Immature natural killer cell (primary cell): ENCODE measurements at regions not wholly inside any gene's neighbourhood (a gene's known extent, or its start where the extent isn't known, plus 50 kb on each side); places are given as distances from the start of the nearest gene placed in this dataset.

Source experiments
- DNase-seq, 3 donors: peaks; one replicate each; pipeline ENCODE4 v3.0.0; 2022; ENCODE audit warnings: mixed read lengths in 1 of 3
- H3K27ac Mint-ChIP-seq, 6 donors: one replicate each; pipeline ENCODE4 v1.8.0; 2020; ENCODE audit warnings: mixed read lengths in 6 of 6, mild to moderate bottlenecking in 5 of 6, inconsistent platforms in 4 of 6, moderate library complexity in 3 of 6
- H3K27me3 Mint-ChIP-seq, 3 donors: one replicate each; pipeline ENCODE4 v1.8.0; 2020 to 2021; ENCODE audit warnings: low read depth in 3 of 3, mild to moderate bottlenecking in 3 of 3, mixed read lengths in 3 of 3, moderate library complexity in 3 of 3, inconsistent platforms in 1 of 3
- H3K36me3 Mint-ChIP-seq, 3 donors: one replicate each; pipeline ENCODE4 v1.8.0; 2020; ENCODE audit warnings: mixed read lengths in 3 of 3, inconsistent platforms in 2 of 3, mild to moderate bottlenecking in 2 of 3
- H3K4me1 Mint-ChIP-seq, 2 donors: one replicate each; pipeline ENCODE4 v1.8.0; 2020; ENCODE audit warnings: inconsistent platforms in 2 of 2, mild to moderate bottlenecking in 2 of 2, mixed read lengths in 2 of 2, moderate library complexity in 1 of 2
- H3K4me3 Mint-ChIP-seq, 5 donors: one replicate each; pipeline ENCODE4 v1.8.0; 2020; ENCODE audit warnings: mild to moderate bottlenecking in 5 of 5, mixed read lengths in 5 of 5, inconsistent platforms in 3 of 5, moderate library complexity in 3 of 5
- H3K9me3 Mint-ChIP-seq, 6 donors: one replicate each; pipeline ENCODE4 v1.8.0; 2020; ENCODE audit warnings: mild to moderate bottlenecking in 6 of 6, mixed read lengths in 6 of 6, inconsistent platforms in 4 of 6, moderate library complexity in 3 of 6

DNA sequence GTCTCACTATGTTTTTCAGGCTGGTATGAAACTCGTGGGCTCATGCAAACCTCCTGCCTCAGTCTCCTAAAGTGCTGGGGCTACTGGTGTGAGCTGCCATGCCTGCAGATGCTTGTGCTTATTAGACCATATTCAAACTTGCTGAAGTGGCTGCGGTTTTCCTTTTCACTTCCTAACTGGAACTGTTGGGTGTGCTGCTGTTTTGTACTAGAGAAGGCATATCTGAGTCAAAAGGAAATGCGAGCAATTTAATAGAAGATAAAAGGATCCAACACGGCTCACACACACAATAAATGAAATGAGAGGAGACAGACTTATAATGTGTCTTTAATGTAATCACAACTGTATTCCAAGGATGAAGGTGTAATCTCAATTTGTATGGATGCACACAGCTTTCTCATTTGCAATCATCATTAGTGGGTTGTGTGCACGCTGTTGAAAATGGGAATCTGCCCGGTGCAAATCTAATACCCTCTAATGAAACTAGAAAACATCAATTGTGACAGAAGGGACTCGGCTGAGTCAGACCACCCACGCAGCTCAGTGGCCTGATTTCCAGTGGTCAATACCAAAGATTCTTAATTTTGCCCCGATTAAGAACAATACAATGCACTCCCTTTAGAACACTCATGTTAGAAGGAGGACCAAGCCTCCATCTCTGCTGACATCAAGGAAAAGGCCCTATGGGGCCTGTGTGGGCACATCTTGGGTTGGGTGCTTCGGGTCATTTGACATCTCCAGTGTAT lies 532.7 kb downstream of the TDRD15 start:
- Mint-ChIP-seq H3K27ac (no peak overlapping the region), H3K27me3 (no peaks in the 10 kb centered on the region), H3K4me1 (no peaks in the 10 kb centered on the region), H3K9me3 (peaks cover 2 to 28% (median 17%) of the 10 kb centered on the region in 6 donors), H3K4me3 (no peak overlapping the region), H3K36me3 (no peaks in the 10 kb centered on the region)
- DNase-seq: no peak

DNA sequence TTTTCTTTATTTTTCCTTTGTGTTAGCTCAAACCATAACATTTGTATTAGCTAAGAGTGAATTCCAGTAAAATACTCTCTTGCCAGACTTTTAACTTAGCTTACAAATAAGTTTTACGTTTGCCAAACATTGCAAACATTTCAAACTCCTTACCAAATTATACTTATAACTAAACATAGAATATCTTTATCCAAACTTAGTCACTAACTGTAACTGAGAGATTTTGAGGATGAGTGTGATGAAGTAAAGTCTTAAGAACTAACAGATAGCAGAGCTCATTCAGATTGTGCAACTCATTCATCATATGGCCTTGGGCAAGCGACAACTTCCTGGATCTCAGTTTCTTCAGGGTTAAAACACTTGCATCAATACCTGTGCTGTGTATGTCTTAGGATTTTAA lies 533.7 kb downstream of the TDRD15 start:
- Mint-ChIP-seq H3K27me3 (no peaks in the 10 kb centered on the region), H3K4me3 (no peak overlapping the region), H3K4me1 (no peaks in the 10 kb centered on the region), H3K36me3 (no peaks in the 10 kb centered on the region), H3K9me3 (peaks cover 2 to 32% (median 13%) of the 10 kb centered on the region in 6 donors), H3K27ac (no peak overlapping the region)
- DNase-seq: no peak

DNA sequence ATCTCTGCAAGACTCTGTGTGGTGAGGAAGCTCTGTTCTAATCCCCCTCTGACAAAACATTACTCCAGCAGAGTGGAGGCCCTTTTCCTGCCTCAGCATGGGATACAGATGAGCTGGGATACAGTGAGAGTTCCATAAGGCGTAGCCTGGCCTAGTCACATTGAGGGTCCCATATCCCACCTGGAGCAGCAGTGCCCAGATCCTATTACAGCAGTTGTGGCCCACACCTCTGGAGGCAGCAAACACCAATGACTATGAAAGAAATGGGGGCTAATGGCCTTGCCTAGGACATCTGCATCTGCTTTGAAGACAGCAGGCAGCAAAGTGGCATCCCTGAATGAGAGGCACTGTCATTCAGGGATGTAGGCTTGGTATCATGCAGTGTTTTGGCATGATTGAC lies 534.5 kb downstream of the TDRD15 start:
- Mint-ChIP-seq H3K9me3 (peaks cover 4 to 29% (median 11%) of the 10 kb centered on the region in 6 donors), H3K4me1 (no peaks in the 10 kb centered on the region), H3K4me3 (no peak overlapping the region), H3K27ac (no peak overlapping the region), H3K27me3 (no peaks in the 10 kb centered on the region), H3K36me3 (no peaks in the 10 kb centered on the region)
- no peak for DNase-seq

DNA sequence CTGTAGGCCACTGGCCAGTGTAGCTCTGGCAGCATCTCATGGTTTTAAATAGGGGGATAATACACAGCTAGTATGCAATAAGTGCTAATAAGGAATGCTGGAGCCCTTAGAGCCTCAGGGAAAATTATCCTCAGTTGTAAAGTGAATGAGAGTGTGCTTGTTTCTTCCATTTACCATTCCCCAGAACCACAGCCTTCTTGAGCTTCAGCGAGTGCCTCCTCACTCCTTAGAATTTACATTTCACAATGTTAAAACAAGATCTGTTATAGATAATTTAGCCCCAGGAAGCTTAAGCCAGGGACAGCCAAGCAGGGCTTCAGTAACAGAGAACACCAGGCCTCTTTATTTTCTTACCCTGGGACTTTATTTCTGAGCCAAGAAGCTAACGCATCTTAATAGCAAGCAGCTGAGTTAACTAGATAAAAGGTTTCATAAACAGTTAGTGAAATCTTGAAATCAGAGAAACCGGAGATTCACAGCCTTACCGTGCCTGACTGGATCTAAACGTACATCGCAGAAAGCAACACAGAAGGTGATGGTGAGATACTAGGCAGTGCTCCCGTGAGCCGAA lies 535.2 kb downstream of the TDRD15 start:
- Mint-ChIP-seq H3K4me3 (no peak overlapping the region), H3K4me1 (no peaks in the 10 kb centered on the region), H3K9me3 (peaks cover 4 to 30% (median 12%) of the 10 kb centered on the region in 6 donors), H3K36me3 (no peaks in the 10 kb centered on the region), H3K27ac (no peak overlapping the region), H3K27me3 (no peaks in the 10 kb centered on the region)
- DNase-seq: no peak

DNA sequence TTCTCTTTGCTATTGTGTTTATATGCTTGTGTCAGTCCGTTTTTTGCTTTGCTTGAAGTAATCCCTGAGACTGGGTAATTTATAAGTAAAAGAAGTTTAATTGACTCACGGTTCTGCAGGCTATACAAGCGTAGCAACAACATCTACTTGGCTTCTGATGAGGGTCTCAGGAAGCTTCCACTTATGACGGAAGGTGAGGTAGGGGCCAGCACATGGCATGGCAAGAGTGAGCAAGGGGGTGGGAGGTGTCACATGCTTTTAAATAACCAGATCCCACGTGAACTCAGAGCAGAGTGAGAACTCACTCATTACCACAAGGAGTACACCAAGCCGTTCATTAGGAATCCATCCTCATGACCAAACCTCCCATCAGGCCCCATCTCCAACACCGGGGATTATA lies 540.3 kb downstream of the TDRD15 start:
- Mint-ChIP-seq H3K36me3 (no peaks in the 10 kb centered on the region), H3K27ac (no peak overlapping the region), H3K9me3 (peaks cover 16 to 52% (median 20%) of the 10 kb centered on the region in 6 donors), H3K4me3 (no peak overlapping the region), H3K4me1 (no peaks in the 10 kb centered on the region), H3K27me3 (peaks cover 0 to 4% (median 0%) of the 10 kb centered on the region in 3 donors)
- no peak for DNase-seq

DNA sequence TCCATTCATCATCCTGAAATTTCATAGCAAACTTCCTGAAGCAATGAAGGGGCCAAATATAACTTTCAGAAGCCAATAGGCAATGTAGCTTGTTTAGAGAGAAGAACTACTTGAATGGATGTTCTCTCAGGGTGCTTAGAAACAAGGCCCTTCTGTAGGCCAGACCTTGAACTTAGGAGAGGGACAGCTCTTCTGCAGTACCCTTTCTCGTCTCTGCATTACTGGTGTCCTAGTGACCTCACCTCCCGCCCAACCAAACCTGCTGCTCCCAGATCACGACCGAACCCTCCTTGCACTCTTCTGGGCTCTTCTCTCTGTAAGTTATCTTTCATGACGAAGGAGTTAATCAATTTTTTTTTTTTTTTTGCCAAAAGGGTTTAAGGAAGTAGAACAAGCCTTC lies 543.9 kb downstream of the TDRD15 start:
- Mint-ChIP-seq H3K9me3 (peaks cover 20 to 55% (median 25%) of the 10 kb centered on the region in 6 donors), H3K36me3 (peaks cover 0 to 3% (median 0%) of the 10 kb centered on the region in 3 donors), H3K27ac (no peak overlapping the region), H3K27me3 (peaks cover 0 to 4% (median 0%) of the 10 kb centered on the region in 3 donors), H3K4me3 (no peak overlapping the region), H3K4me1 (no peaks in the 10 kb centered on the region)
- no peak for DNase-seq

DNA sequence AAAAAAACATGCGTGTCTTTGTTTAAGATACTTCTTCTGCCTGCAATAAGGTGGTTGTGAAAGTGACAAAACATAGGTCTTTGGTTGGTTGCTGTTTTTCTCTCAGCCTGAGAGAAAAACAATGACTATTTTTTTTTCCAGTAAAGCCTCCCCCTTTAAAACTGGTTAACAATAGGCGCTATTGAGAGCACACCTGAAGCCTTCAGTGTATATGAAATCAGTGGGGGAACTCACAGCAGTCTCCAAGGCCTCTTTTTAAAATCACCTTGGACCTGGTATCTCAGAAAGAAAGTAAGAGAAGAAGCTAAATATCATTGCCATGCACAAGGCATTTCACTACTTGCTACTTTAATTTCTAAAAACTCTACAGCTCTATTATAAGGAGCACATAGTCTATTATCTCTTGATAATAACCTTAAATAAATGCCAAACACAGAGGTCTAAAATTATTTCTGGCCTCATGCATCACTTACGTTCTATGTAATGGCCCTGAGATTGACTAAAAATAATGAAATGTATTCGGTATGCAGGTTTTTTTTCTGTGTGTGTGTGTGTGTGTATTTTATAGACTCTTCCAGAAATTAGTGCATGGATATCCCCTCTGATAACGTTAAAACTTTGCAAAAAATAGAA lies 544.4 kb downstream of the TDRD15 start:
- DNase-seq: no peak
- peaks cover 0 to 4% (median 0%) of the 10 kb centered on the region in 3 donors for H3K27me3 Mint-ChIP-seq
- no peak overlapping the region for H3K27ac Mint-ChIP-seq
- H3K4me1 Mint-ChIP-seq: no peaks in the 10 kb centered on the region
- peaks cover 0 to 3% (median 0%) of the 10 kb centered on the region in 3 donors for H3K36me3 Mint-ChIP-seq
- H3K4me3 Mint-ChIP-seq: no peak overlapping the region
- H3K9me3 Mint-ChIP-seq: peaks cover 19 to 56% (median 25%) of the 10 kb centered on the region in 6 donors

DNA sequence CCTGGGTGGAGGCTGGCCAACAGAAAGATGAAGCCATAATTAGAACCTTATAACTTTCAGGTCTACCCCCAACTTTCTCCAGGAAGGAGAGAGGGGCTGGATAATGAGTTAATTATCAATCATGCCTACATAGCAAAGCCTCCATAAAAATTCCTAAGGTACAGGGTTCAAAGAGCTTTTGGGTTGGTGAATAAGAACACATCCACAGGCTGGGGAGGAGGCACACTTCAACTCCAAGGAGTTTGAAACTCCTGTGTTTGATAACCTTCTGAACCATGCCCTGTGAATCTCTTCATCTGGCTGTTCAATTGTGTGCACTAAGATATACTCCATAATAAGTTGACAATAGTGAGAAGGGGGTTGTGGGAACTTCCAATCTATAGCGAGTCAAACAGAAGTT lies 552.3 kb downstream of the TDRD15 start:
- peaks cover 15 to 66% (median 30%) of the 10 kb centered on the region in 6 donors for H3K9me3 Mint-ChIP-seq
- DNase-seq: no peak
- H3K27ac Mint-ChIP-seq: no peak overlapping the region
- no peaks in the 10 kb centered on the region for H3K4me1 Mint-ChIP-seq
- H3K4me3 Mint-ChIP-seq: no peak overlapping the region
- H3K36me3 Mint-ChIP-seq: no peaks in the 10 kb centered on the region
- H3K27me3 Mint-ChIP-seq: peaks cover 0 to 2% (median 0%) of the 10 kb centered on the region in 3 donors

DNA sequence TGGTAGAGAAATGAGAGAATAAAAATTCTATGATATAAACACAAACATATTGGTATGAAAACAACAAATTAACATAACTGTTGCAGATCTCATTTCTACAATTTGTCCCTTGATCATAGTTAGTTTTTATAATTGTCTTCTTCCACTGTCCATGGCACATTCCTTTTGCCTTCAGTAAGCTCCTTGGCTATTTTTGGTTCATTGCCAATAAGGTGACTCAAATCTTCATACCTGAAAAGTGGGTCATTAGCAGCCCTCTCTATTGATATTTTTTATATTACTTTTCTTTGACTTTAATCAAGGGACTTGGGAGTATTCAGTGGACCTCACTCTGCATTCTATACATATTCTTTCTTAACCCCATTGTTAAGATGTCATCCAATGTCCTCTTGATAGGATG lies 552.9 kb downstream of the TDRD15 start:
- DNase-seq: no peak
- Mint-ChIP-seq H3K27ac (no peak overlapping the region), H3K9me3 (peaks cover 15 to 65% (median 33%) of the 10 kb centered on the region in 6 donors), H3K36me3 (no peaks in the 10 kb centered on the region), H3K4me3 (no peak overlapping the region), H3K4me1 (no peaks in the 10 kb centered on the region), H3K27me3 (peaks cover 0 to 2% (median 0%) of the 10 kb centered on the region in 3 donors)

DNA sequence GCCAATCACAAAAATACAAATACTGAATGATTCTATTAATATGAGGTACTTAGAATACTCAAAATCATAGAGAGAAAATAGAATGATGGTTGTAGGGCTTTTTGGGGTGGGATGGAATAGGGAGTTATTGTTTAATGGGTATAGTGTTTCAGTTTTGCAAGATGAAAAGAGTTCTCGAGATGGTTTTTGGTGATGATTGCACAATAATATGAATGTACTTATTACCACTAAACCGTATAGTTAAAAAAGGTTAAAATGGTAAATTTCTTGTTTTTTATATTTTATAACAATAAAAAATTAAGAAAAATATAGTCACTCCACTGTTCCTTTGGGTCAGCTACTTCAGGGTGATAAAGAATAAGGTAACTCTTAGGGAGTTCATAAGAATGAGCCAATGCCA lies 560.1 kb downstream of the TDRD15 start:
- DNase-seq: no peak
- H3K4me3 Mint-ChIP-seq: no peak overlapping the region

DNA sequence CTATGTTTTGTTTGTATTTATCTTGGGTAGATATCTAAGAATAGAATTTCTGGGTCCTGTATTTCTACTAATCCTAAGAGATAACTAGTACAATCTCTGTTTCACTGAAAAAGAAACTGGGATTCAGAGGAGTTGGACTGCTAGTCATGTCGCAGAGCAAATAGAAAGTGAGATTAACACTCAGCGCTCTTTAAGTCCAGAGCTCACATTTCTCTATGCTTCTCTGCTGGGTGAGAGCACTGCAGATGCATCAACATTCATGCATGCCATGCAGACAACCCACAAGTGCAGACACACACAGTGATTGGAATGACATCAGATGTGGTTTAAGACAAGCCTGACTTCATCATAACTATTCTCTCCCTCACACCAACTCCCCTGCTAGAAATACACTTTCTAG lies 563.8 kb downstream of the TDRD15 start:
- peaks cover 0 to 2% (median 0%) of the 10 kb centered on the region in 3 donors for H3K27me3 Mint-ChIP-seq

More for the DNA sequence above, 560.1 kb downstream of the TDRD15 start:
- no peaks in the 10 kb centered on the region for H3K36me3 Mint-ChIP-seq
- H3K27ac Mint-ChIP-seq: no peak overlapping the region
- H3K9me3 Mint-ChIP-seq: peaks cover 8 to 24% (median 21%) of the 10 kb centered on the region in 6 donors
- H3K27me3 Mint-ChIP-seq: peaks cover 0 to 2% (median 2%) of the 10 kb centered on the region in 3 donors
- no peaks in the 10 kb centered on the region for H3K4me1 Mint-ChIP-seq

DNA sequence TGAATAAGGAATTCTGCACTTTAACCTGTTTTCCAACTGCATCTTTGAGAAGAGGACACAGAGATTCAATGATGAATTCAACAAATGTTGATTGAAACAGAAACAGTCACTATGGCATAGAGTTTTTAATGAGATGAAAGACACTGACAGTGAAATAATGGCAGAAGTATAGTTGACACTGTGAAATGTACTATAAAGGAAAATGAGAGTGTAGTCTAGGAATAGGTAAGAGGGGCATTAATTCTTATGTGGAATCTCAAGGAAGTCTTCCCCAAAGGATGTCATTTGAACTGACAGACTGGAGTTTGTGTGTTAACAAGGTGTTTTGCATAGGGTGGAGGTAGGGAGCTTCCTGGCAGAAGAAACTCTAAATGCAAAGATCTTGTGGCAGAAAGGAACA lies 566.2 kb downstream of the TDRD15 start:
- Mint-ChIP-seq H3K4me3 (no peak overlapping the region), H3K27ac (no peak overlapping the region), H3K9me3 (peaks cover 3 to 12% (median 7%) of the 10 kb centered on the region in 6 donors), H3K36me3 (peaks cover 0 to 4% (median 0%) of the 10 kb centered on the region in 3 donors), H3K4me1 (no peaks in the 10 kb centered on the region), H3K27me3 (peaks cover 0 to 2% (median 0%) of the 10 kb centered on the region in 3 donors)
- no peak for DNase-seq

More for the DNA sequence above, 563.8 kb downstream of the TDRD15 start:
- Mint-ChIP-seq H3K36me3 (no peaks in the 10 kb centered on the region), H3K9me3 (peaks cover 3 to 8% (median 5%) of the 10 kb centered on the region in 6 donors), H3K4me3 (no peak overlapping the region), H3K27ac (no peak overlapping the region), H3K4me1 (no peaks in the 10 kb centered on the region)
- no peak for DNase-seq

DNA sequence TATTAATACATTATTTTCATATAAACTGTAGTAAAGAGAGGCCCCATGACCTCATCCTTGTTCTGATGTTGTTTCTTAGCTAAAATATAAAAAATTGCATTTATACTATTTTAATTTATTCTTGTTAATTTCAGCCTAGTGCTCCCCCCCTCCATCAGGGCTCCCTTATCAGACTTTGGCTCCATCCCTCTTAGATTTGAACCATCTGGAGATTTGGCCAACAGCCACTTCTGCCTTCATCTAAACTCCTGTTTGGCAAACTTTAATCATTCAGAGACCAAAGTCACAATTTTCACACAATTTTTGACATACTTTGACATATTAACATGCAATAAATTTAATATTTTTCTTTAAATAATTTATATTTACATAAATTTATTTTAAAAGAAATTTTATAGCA lies 569.3 kb downstream of the TDRD15 start:
- DNase-seq: no peak
- Mint-ChIP-seq H3K4me1 (no peaks in the 10 kb centered on the region), H3K9me3 (peaks cover 2 to 21% (median 6%) of the 10 kb centered on the region in 6 donors), H3K27ac (no peak overlapping the region), H3K4me3 (no peak overlapping the region), H3K27me3 (no peaks in the 10 kb centered on the region), H3K36me3 (peaks cover 0 to 4% (median 0%) of the 10 kb centered on the region in 3 donors)
